ENCODE measurements at regions not wholly inside any gene's neighbourhood (a gene's known extent, or its start where the extent isn't known, plus 50 kb on each side); places are given as distances from the start of the nearest gene placed in this dataset.
A peak's percentile ranks its signal among the peaks of the same experiment; 100 is the strongest.

DNA sequence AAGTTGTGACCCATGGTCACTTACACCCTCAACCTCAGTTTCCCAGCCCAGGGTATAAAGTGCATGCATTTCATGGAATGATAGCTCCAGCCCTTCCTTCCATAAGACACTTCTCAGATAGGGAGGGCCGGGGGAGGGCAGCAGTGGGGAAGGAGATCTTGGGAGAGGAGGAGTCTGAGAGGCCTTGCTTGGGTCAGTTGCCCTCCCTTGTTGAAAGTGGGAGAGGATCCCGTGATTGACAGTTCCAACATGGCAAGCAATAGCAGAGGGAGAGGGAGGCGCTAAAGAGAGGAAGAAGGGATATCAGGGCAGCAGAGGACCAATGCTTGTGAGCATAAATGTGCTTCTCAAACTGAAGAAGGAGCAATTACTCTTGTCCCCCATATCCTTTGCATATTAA, 244.4 kb downstream of the CHRM3 start:
- Histone ChIP-seq H3K27ac (no peak overlapping the region), H3K79me2 (ENCODE audit: low read depth) (0 out of 2 replicates have a peak, but pooled peaks cover 2% of the 10 kb centered on the region), H3K4me2 (peak overlapping the region; percentile 92), H2AFZ (no peak overlapping the region), H3K9me3 (ENCODE audit: insufficient read depth, low read depth) (no peaks in the 10 kb centered on the region), H3K9me2 (ENCODE audit: insufficient read depth) (no peaks in the 10 kb centered on the region), H4K20me1 (ENCODE audit: insufficient read depth) (no peaks in the 10 kb centered on the region), H3K4me1 (replicated peaks; ENCODE audit: insufficient read depth) (peaks cover 13% of the 10 kb centered on the region), H3K4me3 (peak overlapping the region; percentile 59; the same call in 1 of the 2 replicates), H3K27me3 (ENCODE audit: insufficient read depth, low read depth) (no peaks in the 10 kb centered on the region), H3K36me3 (ENCODE audit: low read depth) (no peaks in the 10 kb centered on the region), H3F3A (ENCODE audit: insufficient read depth, low read depth) (peaks cover 7% of the 10 kb centered on the region)
- no peak for DNase-seq
- POLR2A ChIA-PET (ENCODE audit: unreplicated experiment), result no interaction called here
- CTCF ChIA-PET, result no interaction called here
- no TSS peak for BruUV-seq (replicated peaks)
- intact Hi-C loops (cut with micrococcal nuclease; ENCODE audit: unreplicated experiment), result loop anchor here (10.0 kb wide), 1 partner anchor 264 kb away; no protein-coding TSS in a partner anchor
- TF ChIP-seq EZH2 (IDR thresholded peaks at IDR 0.05; ENCODE audit: low read depth), result no peak
- TF ChIP-seq, protein P1, sequence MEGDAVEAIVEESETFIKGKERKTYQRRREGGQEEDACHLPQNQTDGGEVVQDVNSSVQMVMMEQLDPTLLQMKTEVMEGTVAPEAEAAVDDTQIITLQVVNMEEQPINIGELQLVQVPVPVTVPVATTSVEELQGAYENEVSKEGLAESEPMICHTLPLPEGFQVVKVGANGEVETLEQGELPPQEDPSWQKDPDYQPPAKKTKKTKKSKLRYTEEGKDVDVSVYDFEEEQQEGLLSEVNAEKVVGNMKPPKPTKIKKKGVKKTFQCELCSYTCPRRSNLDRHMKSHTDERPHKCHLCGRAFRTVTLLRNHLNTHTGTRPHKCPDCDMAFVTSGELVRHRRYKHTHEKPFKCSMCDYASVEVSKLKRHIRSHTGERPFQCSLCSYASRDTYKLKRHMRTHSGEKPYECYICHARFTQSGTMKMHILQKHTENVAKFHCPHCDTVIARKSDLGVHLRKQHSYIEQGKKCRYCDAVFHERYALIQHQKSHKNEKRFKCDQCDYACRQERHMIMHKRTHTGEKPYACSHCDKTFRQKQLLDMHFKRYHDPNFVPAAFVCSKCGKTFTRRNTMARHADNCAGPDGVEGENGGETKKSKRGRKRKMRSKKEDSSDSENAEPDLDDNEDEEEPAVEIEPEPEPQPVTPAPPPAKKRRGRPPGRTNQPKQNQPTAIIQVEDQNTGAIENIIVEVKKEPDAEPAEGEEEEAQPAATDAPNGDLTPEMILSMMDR (conservative IDR thresholded peaks at IDR 0.05), result no peak

GRCh38 chr1:239633432-239633831, 247.1 kb downstream of the CHRM3 start:
- Histone ChIP-seq H3K27ac (no peak overlapping the region), H3K4me2 (no peak overlapping the region), H3K36me3 (ENCODE audit: low read depth) (no peaks in the 10 kb centered on the region), H3K9me2 (ENCODE audit: insufficient read depth) (no peaks in the 10 kb centered on the region), H3K4me1 (replicated peaks; ENCODE audit: insufficient read depth) (peaks cover 13% of the 10 kb centered on the region), H3K27me3 (ENCODE audit: insufficient read depth, low read depth) (no peaks in the 10 kb centered on the region), H3K79me2 (ENCODE audit: low read depth) (0 out of 2 replicates have a peak, but pooled peaks cover 2% of the 10 kb centered on the region), H3K9me3 (ENCODE audit: insufficient read depth, low read depth) (no peaks in the 10 kb centered on the region), H3K4me3 (no peak overlapping the region), H2AFZ (no peak overlapping the region), H3F3A (ENCODE audit: insufficient read depth, low read depth) (peaks cover 7% of the 10 kb centered on the region), H4K20me1 (ENCODE audit: insufficient read depth) (no peaks in the 10 kb centered on the region)
- POLR2A ChIA-PET (ENCODE audit: unreplicated experiment), result no interaction called here
- DNase-seq, result no peak
- no TSS peak for BruUV-seq (replicated peaks)
- intact Hi-C loops (cut with micrococcal nuclease; ENCODE audit: unreplicated experiment), result loop anchor here (10.0 kb wide), 1 partner anchor 261 kb away; no protein-coding TSS in a partner anchor
- TF ChIP-seq, protein P1 (conservative IDR thresholded peaks at IDR 0.05), result no peak
- no peak for TF ChIP-seq EZH2 (IDR thresholded peaks at IDR 0.05; ENCODE audit: low read depth)
- CTCF ChIA-PET, result interaction anchor here (0.6 kb wide), 1 partner anchor 1405 kb away, joined by 3 read pairs; no protein-coding TSS in a partner anchor

DNA sequence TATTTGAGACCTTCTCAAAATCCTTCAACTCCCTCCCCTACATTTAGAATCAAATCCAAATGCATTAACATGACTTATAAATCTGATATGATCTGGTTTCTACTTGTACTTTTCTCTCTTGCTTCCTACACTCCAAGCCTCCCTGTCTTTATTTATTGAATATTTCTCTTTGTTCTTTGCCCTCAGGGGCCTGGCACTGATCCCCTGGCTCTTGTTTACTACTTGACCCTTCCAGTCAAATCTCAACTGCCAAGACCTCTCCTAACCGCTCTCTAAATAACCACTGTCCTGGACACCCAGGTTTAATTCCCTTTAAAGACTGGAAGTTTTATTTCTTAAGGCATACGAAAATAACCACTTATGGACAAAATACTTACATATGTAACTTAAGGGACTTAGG, 248.9 kb downstream of the CHRM3 start:
- intact Hi-C loops (cut with micrococcal nuclease; ENCODE audit: unreplicated experiment), result loop anchor here (10.0 kb wide), 1 partner anchor 260 kb away; no protein-coding TSS in a partner anchor
- H3K9me2 ChIP-seq (ENCODE audit: insufficient read depth), result no peaks in the 10 kb centered on the region
- peaks cover 6% of the 10 kb centered on the region for H3K4me1 ChIP-seq (replicated peaks; ENCODE audit: insufficient read depth)
- H3F3A ChIP-seq (ENCODE audit: insufficient read depth, low read depth), result no peaks in the 10 kb centered on the region
- POLR2A ChIA-PET (ENCODE audit: unreplicated experiment), result no interaction called here
- BruUV-seq (replicated peaks), result no TSS peak
- H3K4me2 ChIP-seq, result no peak overlapping the region
- H3K27ac ChIP-seq, result no peak overlapping the region
- TF ChIP-seq EZH2 (IDR thresholded peaks at IDR 0.05; ENCODE audit: low read depth), result no peak
- TF ChIP-seq, protein P1 (conservative IDR thresholded peaks at IDR 0.05), result no peak
- no peak overlapping the region for H3K4me3 ChIP-seq
- no peaks in the 10 kb centered on the region for H3K36me3 ChIP-seq (ENCODE audit: low read depth)
- no peaks in the 10 kb centered on the region for H3K27me3 ChIP-seq (ENCODE audit: insufficient read depth, low read depth)
- DNase-seq, result no peak
- H4K20me1 ChIP-seq (ENCODE audit: insufficient read depth), result no peaks in the 10 kb centered on the region
- no peak overlapping the region for H2AFZ ChIP-seq
- 0 out of 2 replicates have a peak, but pooled peaks cover 2% of the 10 kb centered on the region for H3K79me2 ChIP-seq (ENCODE audit: low read depth)
- CTCF ChIA-PET, result no interaction called here
- H3K9me3 ChIP-seq (ENCODE audit: insufficient read depth, low read depth), result no peaks in the 10 kb centered on the region

Data from PC-9 (cell line).